SK-N-SH treated with all-trans-retinoic acid at 6 μM for 48 hours (cell line): ENCODE measurements at regions not wholly inside any gene's neighbourhood (a gene's known extent, or its start where the extent isn't known, plus 50 kb on each side); places are given as distances from the start of the nearest gene placed in this dataset.

Source experiments
- ATAC-seq: fragments of 200-7000 bp; cut with Tn5 transposase; 3 replicates; pipeline ENCODE4 v1.9.1; 2020; ENCODE audit warnings: mild to moderate bottlenecking, moderate library complexity
- ARNTL ChIP-seq: fragments of 450-650 bp; formaldehyde crosslinking; IDR thresholded peaks from 2 replicates; pipeline ENCODE4 v1.5.0; 2020; ENCODE audit warnings: low read depth, mild to moderate bottlenecking, moderate library complexity, borderline replicate concordance
- BACH2 ChIP-seq: fragments of 250-450 bp; sonication (Bioruptor Pico); IDR thresholded peaks from 2 replicates; pipeline ENCODE4 v1.9.0; 2021; ENCODE audit warnings: mild to moderate bottlenecking, borderline replicate concordance
- CSDC2 ChIP-seq: fragments of 250-450 bp; sonication (Bioruptor Pico); IDR thresholded peaks from 2 replicates; pipeline ENCODE4 v1.5.0; 2020; ENCODE audit warnings: mild to moderate bottlenecking, moderate library complexity
- CSRNP3 ChIP-seq: fragments of 250-450 bp; sonication (Bioruptor Pico); IDR thresholded peaks from 2 replicates; pipeline ENCODE4 v1.5.1; 2021; ENCODE audit warnings: mild to moderate bottlenecking, moderate library complexity
- ESRRG ChIP-seq: fragments of 250-450 bp; sonication (Bioruptor Pico); IDR thresholded peaks from 2 replicates; pipeline ENCODE4 v1.6.1; 2021; ENCODE audit warnings: mild to moderate bottlenecking
- GLIS3 ChIP-seq: fragments of 250-450 bp; sonication (Bioruptor Pico); IDR thresholded peaks from 2 replicates; pipeline ENCODE4 v1.5.0; 2020; ENCODE audit warnings: mild to moderate bottlenecking, moderate library complexity
- ISL1 ChIP-seq: fragments of 250-450 bp; sonication (Bioruptor Pico); IDR thresholded peaks from 2 replicates; pipeline ENCODE4 v2.1.2; 2022; ENCODE audit warnings: mild to moderate bottlenecking, moderate library complexity
- OSR1 ChIP-seq: fragments of 250-450 bp; sonication (Bioruptor Pico); IDR thresholded peaks from 2 replicates; pipeline ENCODE4 v1.8.0; 2022; ENCODE audit warnings: moderate library complexity, mild to moderate bottlenecking, inconsistent platforms
- PATZ1 ChIP-seq: fragments of 250-450 bp; sonication (Bioruptor Pico); IDR thresholded peaks from 2 replicates; pipeline ENCODE4 v1.8.0; 2020; ENCODE audit warnings: mild to moderate bottlenecking, moderate library complexity, borderline replicate concordance
- POU6F1 ChIP-seq: fragments of 250-450 bp; sonication (Bioruptor Pico); IDR thresholded peaks from 2 replicates; pipeline ENCODE4 v1.8.0; 2021; ENCODE audit warnings: low read depth, mild to moderate bottlenecking, moderate library complexity, borderline replicate concordance
- PPARA ChIP-seq: fragments of 250-450 bp; sonication (Bioruptor Pico); IDR thresholded peaks from 2 replicates; pipeline ENCODE4 v1.5.0; 2020; ENCODE audit warnings: mild to moderate bottlenecking, borderline replicate concordance
- RARB ChIP-seq: fragments of 250-450 bp; sonication (Bioruptor Pico); IDR thresholded peaks from 2 replicates; pipeline ENCODE4 v1.8.0; 2021; ENCODE audit warnings: mild to moderate bottlenecking, moderate library complexity
- SNAI2 ChIP-seq: fragments of 250-450 bp; sonication (Bioruptor Pico); IDR thresholded peaks from 2 replicates; pipeline ENCODE4 v1.5.0; 2020; ENCODE audit warnings: mild to moderate bottlenecking, moderate library complexity
- TCF4 ChIP-seq: fragments of 250-450 bp; sonication (Bioruptor Pico); IDR thresholded peaks from 2 replicates; pipeline ENCODE4 v1.8.0; 2021; ENCODE audit warnings: mild to moderate bottlenecking, moderate library complexity, borderline replicate concordance
- TOX ChIP-seq: fragments of 250-450 bp; sonication (Bioruptor Pico); IDR thresholded peaks from 2 replicates; pipeline ENCODE4 v1.8.0; 2021; ENCODE audit warnings: mild to moderate bottlenecking, moderate library complexity, borderline replicate concordance
- ZC3H10 ChIP-seq: fragments of 250-450 bp; sonication (Bioruptor Pico); IDR thresholded peaks from 2 replicates; pipeline ENCODE4 v1.5.1; 2021; ENCODE audit warnings: mild to moderate bottlenecking, moderate library complexity
- ZFP3 ChIP-seq: fragments of 250-450 bp; sonication (Bioruptor Pico); IDR thresholded peaks from 2 replicates; pipeline ENCODE4 v1.5.0; 2020; ENCODE audit warnings: mild to moderate bottlenecking, moderate library complexity
- ZFP30 ChIP-seq: fragments of 450-650 bp; formaldehyde crosslinking; IDR thresholded peaks from 2 replicates; pipeline ENCODE4 v1.5.0; 2022; ENCODE audit warnings: mild to moderate bottlenecking, moderate library complexity
- ZNF565 ChIP-seq: fragments of 450-650 bp; formaldehyde crosslinking; conservative IDR thresholded peaks from 2 replicates; pipeline ENCODE4 v1.5.0; 2020; ENCODE audit warnings: low read depth, mild to moderate bottlenecking, moderate library complexity
- ZNF70 ChIP-seq: fragments of 450-650 bp; formaldehyde crosslinking; IDR thresholded peaks from 2 replicates; pipeline ENCODE4 v1.5.0; 2020; ENCODE audit warnings: mild to moderate bottlenecking, moderate library complexity
- ZNF8 ChIP-seq: fragments of 450-650 bp; formaldehyde crosslinking; IDR thresholded peaks from 2 replicates; pipeline ENCODE4 v1.5.0; 2020; ENCODE audit warnings: mild to moderate bottlenecking, moderate library complexity
- TF ChIP-seq, protein P1 (sequence below): fragments of 250-450 bp; sonication (Bioruptor Pico); IDR thresholded peaks from 2 replicates; pipeline ENCODE4 v1.5.0; 2020; ENCODE audit warnings: mild to moderate bottlenecking, moderate library complexity
- TF ChIP-seq, protein P2 (sequence below): fragments of 250-450 bp; sonication (Bioruptor Pico); IDR thresholded peaks from 2 replicates; pipeline ENCODE4 v1.5.1; 2020; ENCODE audit warnings: low read depth, mild to moderate bottlenecking, moderate library complexity

DNA sequence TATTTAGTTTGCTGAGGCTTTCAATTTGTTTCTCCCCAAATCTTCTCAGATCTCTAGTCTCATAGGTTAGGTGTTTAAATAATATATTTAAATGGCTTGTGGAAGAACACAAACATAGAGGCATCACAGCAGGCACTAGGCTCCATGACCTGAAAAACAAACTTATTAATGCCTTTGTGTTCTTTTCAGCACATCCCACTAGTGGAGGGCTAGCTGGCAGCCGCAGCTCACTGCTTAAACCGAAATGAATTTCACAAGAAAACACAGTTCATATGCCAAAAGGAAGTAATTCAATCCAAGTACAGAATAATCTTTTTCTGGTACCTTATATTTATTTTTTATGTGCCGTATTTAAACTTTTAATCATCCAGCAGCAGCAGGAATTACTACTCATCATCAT lies 382.5 kb downstream of the PLK2 start:
- no peak for ATAC-seq

GRCh38 chr5:58076483-58077257 lies 383.2 kb downstream of the PLK2 start:
- peak; percentile 85 for ATAC-seq
- TF ChIP-seq PPARA (CRISPR knock-in tag), result no peak
- TF ChIP-seq ESRRG (CRISPR knock-in tag), result 0 out of 2 replicates have a peak, but pooled peaks have one; percentile 11
- peak; percentile 51; the same call in 1 of the 2 replicates for TF ChIP-seq TCF4 (CRISPR knock-in tag)
- TF ChIP-seq RARB (CRISPR knock-in tag), result peak; percentile 69; the same call in 1 of the 2 replicates
- TF ChIP-seq ZC3H10 (CRISPR knock-in tag), result peak; percentile 54; the same call in 1 of the 2 replicates
- TF ChIP-seq ZFP30 (CRISPR knock-in tag), result no peak
- no peak for TF ChIP-seq OSR1 (CRISPR knock-in tag)
- no peak for TF ChIP-seq SNAI2 (CRISPR knock-in tag)
- TF ChIP-seq ISL1 (CRISPR knock-in tag), result peak; percentile 94
- TF ChIP-seq, protein P1, sequence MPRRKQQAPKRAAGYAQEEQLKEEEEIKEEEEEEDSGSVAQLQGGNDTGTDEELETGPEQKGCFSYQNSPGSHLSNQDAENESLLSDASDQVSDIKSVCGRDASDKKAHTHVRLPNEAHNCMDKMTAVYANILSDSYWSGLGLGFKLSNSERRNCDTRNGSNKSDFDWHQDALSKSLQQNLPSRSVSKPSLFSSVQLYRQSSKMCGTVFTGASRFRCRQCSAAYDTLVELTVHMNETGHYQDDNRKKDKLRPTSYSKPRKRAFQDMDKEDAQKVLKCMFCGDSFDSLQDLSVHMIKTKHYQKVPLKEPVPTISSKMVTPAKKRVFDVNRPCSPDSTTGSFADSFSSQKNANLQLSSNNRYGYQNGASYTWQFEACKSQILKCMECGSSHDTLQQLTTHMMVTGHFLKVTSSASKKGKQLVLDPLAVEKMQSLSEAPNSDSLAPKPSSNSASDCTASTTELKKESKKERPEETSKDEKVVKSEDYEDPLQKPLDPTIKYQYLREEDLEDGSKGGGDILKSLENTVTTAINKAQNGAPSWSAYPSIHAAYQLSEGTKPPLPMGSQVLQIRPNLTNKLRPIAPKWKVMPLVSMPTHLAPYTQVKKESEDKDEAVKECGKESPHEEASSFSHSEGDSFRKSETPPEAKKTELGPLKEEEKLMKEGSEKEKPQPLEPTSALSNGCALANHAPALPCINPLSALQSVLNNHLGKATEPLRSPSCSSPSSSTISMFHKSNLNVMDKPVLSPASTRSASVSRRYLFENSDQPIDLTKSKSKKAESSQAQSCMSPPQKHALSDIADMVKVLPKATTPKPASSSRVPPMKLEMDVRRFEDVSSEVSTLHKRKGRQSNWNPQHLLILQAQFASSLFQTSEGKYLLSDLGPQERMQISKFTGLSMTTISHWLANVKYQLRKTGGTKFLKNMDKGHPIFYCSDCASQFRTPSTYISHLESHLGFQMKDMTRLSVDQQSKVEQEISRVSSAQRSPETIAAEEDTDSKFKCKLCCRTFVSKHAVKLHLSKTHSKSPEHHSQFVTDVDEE (CRISPR knock-in tag), result no peak
- TF ChIP-seq ZFP3, result no peak
- TF ChIP-seq, protein P2, sequence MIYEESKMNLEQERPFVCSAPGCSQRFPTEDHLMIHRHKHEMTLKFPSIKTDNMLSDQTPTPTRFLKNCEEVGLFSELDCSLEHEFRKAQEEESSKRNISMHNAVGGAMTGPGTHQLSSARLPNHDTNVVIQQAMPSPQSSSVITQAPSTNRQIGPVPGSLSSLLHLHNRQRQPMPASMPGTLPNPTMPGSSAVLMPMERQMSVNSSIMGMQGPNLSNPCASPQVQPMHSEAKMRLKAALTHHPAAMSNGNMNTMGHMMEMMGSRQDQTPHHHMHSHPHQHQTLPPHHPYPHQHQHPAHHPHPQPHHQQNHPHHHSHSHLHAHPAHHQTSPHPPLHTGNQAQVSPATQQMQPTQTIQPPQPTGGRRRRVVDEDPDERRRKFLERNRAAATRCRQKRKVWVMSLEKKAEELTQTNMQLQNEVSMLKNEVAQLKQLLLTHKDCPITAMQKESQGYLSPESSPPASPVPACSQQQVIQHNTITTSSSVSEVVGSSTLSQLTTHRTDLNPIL, result peak; percentile 78; the same call in 1 of the 2 replicates
- no peak for TF ChIP-seq CSDC2 (CRISPR knock-in tag)
- 0 out of 2 replicates have a peak, but pooled peaks have one; percentile 55 for TF ChIP-seq CSRNP3
- TF ChIP-seq PATZ1 (CRISPR knock-in tag), result peak; percentile 68; the same call in 1 of the 2 replicates
- TF ChIP-seq BACH2, result no peak
- no peak for TF ChIP-seq ARNTL (CRISPR knock-in tag)
- TF ChIP-seq ZNF70, result no peak
- TF ChIP-seq ZNF8 (CRISPR knock-in tag), result no peak
- no peak for TF ChIP-seq GLIS3 (CRISPR knock-in tag)
- 0 out of 2 replicates have a peak, but pooled peaks have one; percentile 71 for TF ChIP-seq POU6F1
- TF ChIP-seq TOX, result peak; percentile 92
- no peak for TF ChIP-seq ZNF565 (CRISPR knock-in tag)

More for the DNA sequence above, 382.5 kb downstream of the PLK2 start:
- TF ChIP-seq ZC3H10 (CRISPR knock-in tag) (no peak), OSR1 (CRISPR knock-in tag) (no peak), CSDC2 (CRISPR knock-in tag) (no peak), ZFP3 (no peak), RARB (CRISPR knock-in tag) (no peak), ZNF565 (CRISPR knock-in tag) (no peak), PPARA (CRISPR knock-in tag) (no peak), PATZ1 (CRISPR knock-in tag) (no peak)
